ENCODE measurements at regions not wholly inside any gene's neighbourhood (a gene's known extent, or its start where the extent isn't known, plus 50 kb on each side); places are given as distances from the start of the nearest gene placed in this dataset.

DNA sequence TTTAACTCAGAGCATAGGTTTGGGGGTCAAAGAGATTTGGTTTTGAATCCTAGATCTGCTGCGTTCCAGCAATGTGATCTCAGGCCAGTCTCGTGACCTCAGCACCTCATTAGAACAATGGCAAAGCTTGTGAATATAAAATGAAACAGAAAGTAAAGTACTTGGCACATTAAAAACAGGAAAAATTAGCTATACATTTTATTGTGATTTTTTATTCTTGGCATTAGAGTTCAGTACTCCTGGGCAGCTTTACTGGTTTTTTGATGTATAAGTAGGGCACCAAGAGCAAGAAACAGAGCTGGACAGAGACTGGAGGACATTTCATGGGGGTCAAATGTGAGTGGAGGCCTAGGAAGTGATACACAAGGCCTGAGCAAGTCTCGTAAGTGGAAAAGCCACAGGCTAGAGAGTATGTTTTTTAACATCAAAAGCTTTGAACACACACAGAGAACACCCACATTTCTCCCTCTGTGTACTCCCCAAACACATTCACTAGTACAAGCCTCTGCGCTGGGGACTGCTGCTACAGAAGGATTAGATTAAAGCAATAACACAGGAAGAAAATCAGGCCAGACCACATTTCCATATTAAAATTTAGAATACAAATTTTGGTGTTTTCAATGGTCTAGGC lies 157.2 kb upstream of the SLC25A13 start:
- TF ChIP-seq, protein P1, sequence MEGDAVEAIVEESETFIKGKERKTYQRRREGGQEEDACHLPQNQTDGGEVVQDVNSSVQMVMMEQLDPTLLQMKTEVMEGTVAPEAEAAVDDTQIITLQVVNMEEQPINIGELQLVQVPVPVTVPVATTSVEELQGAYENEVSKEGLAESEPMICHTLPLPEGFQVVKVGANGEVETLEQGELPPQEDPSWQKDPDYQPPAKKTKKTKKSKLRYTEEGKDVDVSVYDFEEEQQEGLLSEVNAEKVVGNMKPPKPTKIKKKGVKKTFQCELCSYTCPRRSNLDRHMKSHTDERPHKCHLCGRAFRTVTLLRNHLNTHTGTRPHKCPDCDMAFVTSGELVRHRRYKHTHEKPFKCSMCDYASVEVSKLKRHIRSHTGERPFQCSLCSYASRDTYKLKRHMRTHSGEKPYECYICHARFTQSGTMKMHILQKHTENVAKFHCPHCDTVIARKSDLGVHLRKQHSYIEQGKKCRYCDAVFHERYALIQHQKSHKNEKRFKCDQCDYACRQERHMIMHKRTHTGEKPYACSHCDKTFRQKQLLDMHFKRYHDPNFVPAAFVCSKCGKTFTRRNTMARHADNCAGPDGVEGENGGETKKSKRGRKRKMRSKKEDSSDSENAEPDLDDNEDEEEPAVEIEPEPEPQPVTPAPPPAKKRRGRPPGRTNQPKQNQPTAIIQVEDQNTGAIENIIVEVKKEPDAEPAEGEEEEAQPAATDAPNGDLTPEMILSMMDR (IDR thresholded peaks at IDR 0.05): no peak
- TF ChIP-seq EZH2 (IDR thresholded peaks at IDR 0.05): no peak

All from neural progenitor cell (in vitro differentiated cells).